ENCODE measurements at regions not wholly inside any gene's neighbourhood (a gene's known extent, or its start where the extent isn't known, plus 50 kb on each side); places are given as distances from the start of the nearest gene placed in this dataset.

DNA sequence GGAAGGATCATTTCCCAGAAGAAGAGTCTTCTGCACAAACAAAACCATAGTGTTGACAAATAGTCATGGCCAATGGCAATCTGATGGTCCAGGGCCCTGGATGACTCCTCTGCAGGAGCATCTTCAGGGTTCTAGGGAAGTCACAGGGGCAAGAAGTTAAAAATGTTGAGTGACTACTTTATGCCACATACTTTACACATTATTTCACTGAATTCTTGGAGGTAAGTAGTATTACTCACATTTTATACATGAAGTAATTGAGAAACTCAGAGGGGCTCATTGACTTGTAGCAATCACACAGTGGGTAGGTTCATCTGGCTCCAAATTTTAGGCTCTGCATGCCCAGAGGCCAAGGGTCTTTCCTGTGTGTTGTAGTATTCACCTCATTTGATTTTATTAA, 430.2 kb upstream of the MCTP2 start:
- TF ChIP-seq, protein P1, sequence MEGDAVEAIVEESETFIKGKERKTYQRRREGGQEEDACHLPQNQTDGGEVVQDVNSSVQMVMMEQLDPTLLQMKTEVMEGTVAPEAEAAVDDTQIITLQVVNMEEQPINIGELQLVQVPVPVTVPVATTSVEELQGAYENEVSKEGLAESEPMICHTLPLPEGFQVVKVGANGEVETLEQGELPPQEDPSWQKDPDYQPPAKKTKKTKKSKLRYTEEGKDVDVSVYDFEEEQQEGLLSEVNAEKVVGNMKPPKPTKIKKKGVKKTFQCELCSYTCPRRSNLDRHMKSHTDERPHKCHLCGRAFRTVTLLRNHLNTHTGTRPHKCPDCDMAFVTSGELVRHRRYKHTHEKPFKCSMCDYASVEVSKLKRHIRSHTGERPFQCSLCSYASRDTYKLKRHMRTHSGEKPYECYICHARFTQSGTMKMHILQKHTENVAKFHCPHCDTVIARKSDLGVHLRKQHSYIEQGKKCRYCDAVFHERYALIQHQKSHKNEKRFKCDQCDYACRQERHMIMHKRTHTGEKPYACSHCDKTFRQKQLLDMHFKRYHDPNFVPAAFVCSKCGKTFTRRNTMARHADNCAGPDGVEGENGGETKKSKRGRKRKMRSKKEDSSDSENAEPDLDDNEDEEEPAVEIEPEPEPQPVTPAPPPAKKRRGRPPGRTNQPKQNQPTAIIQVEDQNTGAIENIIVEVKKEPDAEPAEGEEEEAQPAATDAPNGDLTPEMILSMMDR (IDR thresholded peaks at IDR 0.05), result no peak
- TF ChIP-seq POLR2A (IDR thresholded peaks at IDR 0.05), result no peak

Measured in uterus (tissue), 2 donors.